ENCODE measurements at regions not wholly inside any gene's neighbourhood (a gene's known extent, or its start where the extent isn't known, plus 50 kb on each side); places are given as distances from the start of the nearest gene placed in this dataset.

GRCh38 chr11:70834984-70835560 lies 417.3 kb downstream of the SHANK2 start:
- Histone ChIP-seq H4K20me1 (replicated peaks; ENCODE audit: control insufficient read depth, insufficient read depth, low read length) (peaks cover 1% of the 10 kb centered on the region; the same call in 1 of the 2 replicates), H3K4me1 (replicated peaks in 1 of 2; ENCODE audit: control insufficient read depth in 2 of 2, insufficient read depth in 2 of 2, low read length in 2 of 2) (no peaks in the 10 kb centered on the region), H3K79me2 (ENCODE audit: control insufficient read depth, insufficient read depth, low read length) (no peaks in the 10 kb centered on the region), H3K9me1 (ENCODE audit: control insufficient read depth, insufficient read depth, low read length) (no peaks in the 10 kb centered on the region), H3K4me2 (ENCODE audit: insufficient read depth, low read length) (no peak overlapping the region), H3K9me3 (replicated peaks; ENCODE audit: control insufficient read depth, insufficient read depth, low read depth, low read length) (no peaks in the 10 kb centered on the region), H3K4me3 (no peak overlapping the region), H2AFZ (ENCODE audit: low read depth, low read length) (no peak overlapping the region), H3K27ac (ENCODE audit: extremely low read depth, low read depth, low read length) (no peak overlapping the region), H3K27me3 (ENCODE audit: control insufficient read depth in 2 of 2, insufficient read depth in 2 of 2, low read length in 2 of 2) (peaks cover 0 to 49% of the 10 kb centered on the region in 2 experiments; a peak in 2 of 5 replicates), H3K36me3 (ENCODE audit: control insufficient read depth, insufficient read depth, low read length) (no peaks in the 10 kb centered on the region), H3K9ac (ENCODE audit: insufficient read depth in 1 of 2, low read depth in 2 of 2, low read length in 2 of 2) (no peak overlapping the region)
- ChIA-PET POLR2A (interaction anchor here (0.6 kb wide), 1 partner anchor 22 kb away, joined by 3 read pairs; no protein-coding TSS in a partner anchor), CTCF (ENCODE audit: low intra/inter-chr PET ratio) (no interaction called here)
- intact Hi-C loops (cut with micrococcal nuclease) (no loop called here), in situ Hi-C loops (cut with MboI) (no loop called here)
- FAIRE-seq (no peak), ATAC-seq (no peak), DNase-seq (ENCODE audit: extremely low read depth in 1 of 4, low spot score in 3 of 4) (no peak)
- BruUV-seq (replicated peaks) = no TSS peak
- WGBS (ENCODE audit: insufficient coverage, low coverage, missing lambda C conversion rate) = 0% methylated on average over 14 of the region's 14 CpGs
- TF ChIP-seq CEBPG (CRISPR knock-in tag; IDR thresholded peaks at IDR 0.05) = no peak
- no peak for TF ChIP-seq CEBPG (tag; conservative IDR thresholded peaks at IDR 0.05 in 1 of 2, IDR thresholded peaks at IDR 0.05 in 1 of 2)
- TF ChIP-seq GTF2F1 (IDR thresholded peaks at IDR 0.05; ENCODE audit: low read depth, low read length) = no peak
- TF ChIP-seq EZH2 (IDR thresholded peaks at IDR 0.05; ENCODE audit: borderline replicate concordance, low read depth, low read length) = no peak
- no peak for TF ChIP-seq ATF2 (CRISPR knock-in tag; IDR thresholded peaks at IDR 0.05)
- no peak for TF ChIP-seq ARID4B (CRISPR knock-in tag; IDR thresholded peaks at IDR 0.05)
- no peak for TF ChIP-seq NFATC3 (IDR thresholded peaks at IDR 0.05)
- TF ChIP-seq ZBTB7A (IDR thresholded peaks at IDR 0.05; ENCODE audit: borderline replicate concordance, control insufficient read depth, low read depth, low read length) = no peak
- TF ChIP-seq, protein P1, sequence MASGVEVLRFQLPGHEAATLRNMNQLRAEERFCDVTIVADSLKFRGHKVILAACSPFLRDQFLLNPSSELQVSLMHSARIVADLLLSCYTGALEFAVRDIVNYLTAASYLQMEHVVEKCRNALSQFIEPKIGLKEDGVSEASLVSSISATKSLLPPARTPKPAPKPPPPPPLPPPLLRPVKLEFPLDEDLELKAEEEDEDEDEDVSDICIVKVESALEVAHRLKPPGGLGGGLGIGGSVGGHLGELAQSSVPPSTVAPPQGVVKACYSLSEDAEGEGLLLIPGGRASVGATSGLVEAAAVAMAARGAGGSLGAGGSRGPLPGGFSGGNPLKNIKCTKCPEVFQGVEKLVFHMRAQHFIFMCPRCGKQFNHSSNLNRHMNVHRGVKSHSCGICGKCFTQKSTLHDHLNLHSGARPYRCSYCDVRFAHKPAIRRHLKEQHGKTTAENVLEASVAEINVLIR (CRISPR knock-in tag; IDR thresholded peaks at IDR 0.05) = no peak
- TF ChIP-seq, protein P2, sequence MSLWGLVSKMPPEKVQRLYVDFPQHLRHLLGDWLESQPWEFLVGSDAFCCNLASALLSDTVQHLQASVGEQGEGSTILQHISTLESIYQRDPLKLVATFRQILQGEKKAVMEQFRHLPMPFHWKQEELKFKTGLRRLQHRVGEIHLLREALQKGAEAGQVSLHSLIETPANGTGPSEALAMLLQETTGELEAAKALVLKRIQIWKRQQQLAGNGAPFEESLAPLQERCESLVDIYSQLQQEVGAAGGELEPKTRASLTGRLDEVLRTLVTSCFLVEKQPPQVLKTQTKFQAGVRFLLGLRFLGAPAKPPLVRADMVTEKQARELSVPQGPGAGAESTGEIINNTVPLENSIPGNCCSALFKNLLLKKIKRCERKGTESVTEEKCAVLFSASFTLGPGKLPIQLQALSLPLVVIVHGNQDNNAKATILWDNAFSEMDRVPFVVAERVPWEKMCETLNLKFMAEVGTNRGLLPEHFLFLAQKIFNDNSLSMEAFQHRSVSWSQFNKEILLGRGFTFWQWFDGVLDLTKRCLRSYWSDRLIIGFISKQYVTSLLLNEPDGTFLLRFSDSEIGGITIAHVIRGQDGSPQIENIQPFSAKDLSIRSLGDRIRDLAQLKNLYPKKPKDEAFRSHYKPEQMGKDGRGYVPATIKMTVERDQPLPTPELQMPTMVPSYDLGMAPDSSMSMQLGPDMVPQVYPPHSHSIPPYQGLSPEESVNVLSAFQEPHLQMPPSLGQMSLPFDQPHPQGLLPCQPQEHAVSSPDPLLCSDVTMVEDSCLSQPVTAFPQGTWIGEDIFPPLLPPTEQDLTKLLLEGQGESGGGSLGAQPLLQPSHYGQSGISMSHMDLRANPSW (CRISPR knock-in tag; IDR thresholded peaks at IDR 0.05) = no peak
- no peak for TF ChIP-seq TFAM (CRISPR knock-in tag; conservative IDR thresholded peaks at IDR 0.05)

Measured in K562 (cell line).